PFSK-1 (cell line): ENCODE measurements at regions not wholly inside any gene's neighbourhood (a gene's known extent, or its start where the extent isn't known, plus 50 kb on each side); places are given as distances from the start of the nearest gene placed in this dataset.

Experiments
- POLR2AphosphoS5 ChIP-seq: IDR thresholded peaks from 2 replicates; pipeline ENCODE4 v1.6.1; 2012; ENCODE audit warnings: low read depth, mild to moderate bottlenecking, control low read depth, low read length, moderate library complexity
- TAF1 ChIP-seq: IDR thresholded peaks from 2 replicates; pipeline ENCODE4 v1.6.1; 2012; ENCODE audit warnings: low read length, control low read depth, borderline replicate concordance; ENCODE audit not compliant: insufficient read depth
- TF ChIP-seq, protein P1 (sequence below), 2 experiments: IDR thresholded peaks; 2 replicates each; pipeline versions ENCODE4 v1.6.1 to v1.8.0; 2011 to 2012; ENCODE audit warnings: low read depth in 2 of 2, low read length in 2 of 2, control low read depth in 1 of 2, inconsistent platforms in 1 of 2, mild to moderate bottlenecking in 1 of 2, moderate library complexity in 1 of 2; ENCODE audit not compliant: insufficient read depth in 1 of 2

DNA sequence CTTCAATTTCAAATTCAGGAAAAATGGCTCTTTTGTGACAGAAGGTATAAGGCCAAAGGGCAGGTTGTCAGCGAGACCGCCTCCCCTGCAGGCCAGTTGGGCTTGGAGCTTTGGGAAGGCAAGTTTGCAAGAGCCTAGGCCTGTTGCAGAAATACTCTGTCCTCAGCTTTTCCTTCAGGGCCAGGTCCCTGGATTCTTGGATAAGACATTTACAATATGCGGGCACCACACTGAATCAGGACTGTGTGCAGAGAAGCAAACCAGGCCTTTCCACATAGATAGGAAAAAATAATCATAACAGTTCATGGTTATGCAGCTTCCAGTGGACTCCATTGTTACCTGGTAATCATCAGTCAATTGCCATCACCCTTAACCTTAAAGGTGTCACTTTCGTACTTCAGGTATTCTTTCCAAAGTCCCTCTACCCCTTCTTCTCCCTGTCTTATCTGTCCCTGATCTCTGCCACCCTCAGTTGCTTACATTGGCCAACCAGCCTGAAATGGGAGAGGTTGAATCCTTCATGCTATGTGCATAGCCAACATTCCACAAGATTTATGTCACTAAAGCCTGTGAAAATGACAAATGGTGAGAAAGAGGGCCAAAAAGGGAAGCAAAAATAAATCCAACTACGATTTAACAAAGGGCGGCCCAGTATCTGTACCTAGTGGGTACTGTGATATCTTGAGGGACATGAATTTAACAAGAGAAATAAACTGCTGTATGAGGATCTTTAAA lies 304.5 kb upstream of the NFE2L3 start:
- TF ChIP-seq, protein P1, sequence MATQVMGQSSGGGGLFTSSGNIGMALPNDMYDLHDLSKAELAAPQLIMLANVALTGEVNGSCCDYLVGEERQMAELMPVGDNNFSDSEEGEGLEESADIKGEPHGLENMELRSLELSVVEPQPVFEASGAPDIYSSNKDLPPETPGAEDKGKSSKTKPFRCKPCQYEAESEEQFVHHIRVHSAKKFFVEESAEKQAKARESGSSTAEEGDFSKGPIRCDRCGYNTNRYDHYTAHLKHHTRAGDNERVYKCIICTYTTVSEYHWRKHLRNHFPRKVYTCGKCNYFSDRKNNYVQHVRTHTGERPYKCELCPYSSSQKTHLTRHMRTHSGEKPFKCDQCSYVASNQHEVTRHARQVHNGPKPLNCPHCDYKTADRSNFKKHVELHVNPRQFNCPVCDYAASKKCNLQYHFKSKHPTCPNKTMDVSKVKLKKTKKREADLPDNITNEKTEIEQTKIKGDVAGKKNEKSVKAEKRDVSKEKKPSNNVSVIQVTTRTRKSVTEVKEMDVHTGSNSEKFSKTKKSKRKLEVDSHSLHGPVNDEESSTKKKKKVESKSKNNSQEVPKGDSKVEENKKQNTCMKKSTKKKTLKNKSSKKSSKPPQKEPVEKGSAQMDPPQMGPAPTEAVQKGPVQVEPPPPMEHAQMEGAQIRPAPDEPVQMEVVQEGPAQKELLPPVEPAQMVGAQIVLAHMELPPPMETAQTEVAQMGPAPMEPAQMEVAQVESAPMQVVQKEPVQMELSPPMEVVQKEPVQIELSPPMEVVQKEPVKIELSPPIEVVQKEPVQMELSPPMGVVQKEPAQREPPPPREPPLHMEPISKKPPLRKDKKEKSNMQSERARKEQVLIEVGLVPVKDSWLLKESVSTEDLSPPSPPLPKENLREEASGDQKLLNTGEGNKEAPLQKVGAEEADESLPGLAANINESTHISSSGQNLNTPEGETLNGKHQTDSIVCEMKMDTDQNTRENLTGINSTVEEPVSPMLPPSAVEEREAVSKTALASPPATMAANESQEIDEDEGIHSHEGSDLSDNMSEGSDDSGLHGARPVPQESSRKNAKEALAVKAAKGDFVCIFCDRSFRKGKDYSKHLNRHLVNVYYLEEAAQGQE (IDR thresholded peaks at IDR 0.05; ENCODE audit: insufficient read depth in 1 of 2, low read depth in 2 of 2, low read length in 2 of 2), result no peak
- TF ChIP-seq TAF1, result no peak
- TF ChIP-seq POLR2AphosphoS5, result no peak
